OCI-LY1 (cell line): ENCODE measurements at regions not wholly inside any gene's neighbourhood (a gene's known extent, or its start where the extent isn't known, plus 50 kb on each side); places are given as distances from the start of the nearest gene placed in this dataset.

Source experiments
- H2AFZ ChIP-seq: fragments of 200-600 bp; sonication (generic), shearing (Covaris generic); 2 replicates; pipeline ENCODE4 v1.6.0; 2014; ENCODE audit warnings: antibody characterized with exemption, mild to moderate bottlenecking, low read length
- H3F3A ChIP-seq: fragments of 200-600 bp; sonication (generic), shearing (Covaris generic); 2 replicates; pipeline ENCODE4 v1.6.0; 2014; ENCODE audit warnings: mild to moderate bottlenecking, antibody characterized with exemption, low read length, moderate library complexity; ENCODE audit not compliant: insufficient read depth
- H3K27ac ChIP-seq: fragments of 200-600 bp; sonication (generic); 2 replicates; pipeline ENCODE4 v1.5.1; 2014; ENCODE audit warnings: low read length, mixed run types, mild to moderate bottlenecking, low read depth; ENCODE audit not compliant: poor library complexity, severe bottlenecking
- H3K27me3 ChIP-seq: fragments of 200-600 bp; sonication (generic); 2 replicates; pipeline ENCODE4 v1.6.0; 2014; ENCODE audit warnings: antibody characterized with exemption, mild to moderate bottlenecking, low read length, moderate library complexity; ENCODE audit not compliant: insufficient read depth
- H3K36me3 ChIP-seq: fragments of 200-600 bp; sonication (generic); 2 replicates; pipeline ENCODE4 v1.6.1; 2014; ENCODE audit warnings: mild to moderate bottlenecking, antibody characterized with exemption, low read length, moderate library complexity, mixed read lengths; ENCODE audit not compliant: insufficient read depth
- H3K4me1 ChIP-seq: fragments of 200-600 bp; sonication (generic); 2 replicates; pipeline ENCODE4 v1.5.1; 2014; ENCODE audit warnings: mild to moderate bottlenecking, low read length, moderate library complexity; ENCODE audit not compliant: insufficient read depth, severe bottlenecking
- H3K4me2 ChIP-seq: fragments of 200-600 bp; sonication (generic), shearing (Covaris generic); 2 replicates; pipeline ENCODE4 v1.6.1; 2014; ENCODE audit warnings: low read length
- H3K4me3 ChIP-seq: fragments of 200-600 bp; sonication (generic); 2 replicates; pipeline ENCODE4 v1.5.1; 2014; ENCODE audit warnings: low read length, low read depth, mild to moderate bottlenecking, mixed read lengths; ENCODE audit not compliant: poor library complexity, severe bottlenecking
- H3K79me2 ChIP-seq: fragments of 200-600 bp; shearing (Covaris generic); 2 replicates; pipeline ENCODE4 v1.6.1; 2016; ENCODE audit warnings: mixed run types, low read length, mixed read lengths; ENCODE audit not compliant: insufficient read depth
- H3K9ac ChIP-seq: fragments of 200-600 bp; sonication (generic), shearing (Covaris generic); 2 replicates; pipeline ENCODE4 v1.6.1; 2014; ENCODE audit warnings: mild to moderate bottlenecking, low read length, mixed read lengths
- H3K9me2 ChIP-seq: fragments of 200-600 bp; sonication (generic), shearing (Covaris generic); 2 replicates; pipeline ENCODE4 v1.6.1; 2014; ENCODE audit warnings: low read depth, mild to moderate bottlenecking, low read length, mixed read lengths
- H3K9me3 ChIP-seq: fragments of 200-600 bp; shearing (Covaris generic); 2 replicates; pipeline ENCODE4 v1.6.1; 2014; ENCODE audit warnings: low read length, mixed read lengths
- H4K20me1 ChIP-seq: fragments of 200-600 bp; sonication (generic), shearing (Covaris generic); 2 replicates; pipeline ENCODE4 v1.6.0; 2016; ENCODE audit warnings: mild to moderate bottlenecking, low read length; ENCODE audit not compliant: insufficient read depth
- EZH2 ChIP-seq: fragments of 200-600 bp; sonication (generic), shearing (Covaris generic); IDR thresholded peaks from 2 replicates; pipeline ENCODE4 v1.8.0; 2017; ENCODE audit warnings: borderline replicate concordance, mixed run types, mild to moderate bottlenecking, antibody characterized with exemption, low read length, moderate library complexity, mixed read lengths
- TF ChIP-seq, protein P1 (sequence below): fragments of 200-600 bp; sonication (generic), shearing (Covaris generic); IDR thresholded peaks from 2 replicates; pipeline ENCODE4 v1.5.1; 2017; ENCODE audit warnings: mild to moderate bottlenecking, antibody characterized with exemption, low read length, moderate library complexity, mixed read lengths

DNA sequence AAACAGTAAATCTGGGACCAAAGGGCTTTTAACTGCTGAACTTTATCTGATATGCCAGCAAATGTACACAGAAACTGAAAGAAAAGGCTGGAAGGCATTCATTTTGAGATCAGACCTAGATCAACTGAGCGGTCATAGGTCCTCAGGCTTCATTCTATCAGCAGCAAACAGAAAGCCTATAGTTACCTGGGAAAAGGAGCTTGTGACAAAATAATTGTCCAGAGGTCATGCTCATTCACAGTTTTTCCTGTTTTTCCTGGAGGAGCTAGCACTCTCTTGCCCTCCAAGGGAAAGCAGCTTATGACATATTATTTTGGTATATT is 320.2 kb downstream of the AHR start:
- H3K4me3 ChIP-seq = no peak overlapping the region
- H4K20me1 ChIP-seq = no peaks in the 10 kb centered on the region
- H3K4me2 ChIP-seq = no peak overlapping the region
- TF ChIP-seq EZH2 = no peak
- TF ChIP-seq, protein P1, sequence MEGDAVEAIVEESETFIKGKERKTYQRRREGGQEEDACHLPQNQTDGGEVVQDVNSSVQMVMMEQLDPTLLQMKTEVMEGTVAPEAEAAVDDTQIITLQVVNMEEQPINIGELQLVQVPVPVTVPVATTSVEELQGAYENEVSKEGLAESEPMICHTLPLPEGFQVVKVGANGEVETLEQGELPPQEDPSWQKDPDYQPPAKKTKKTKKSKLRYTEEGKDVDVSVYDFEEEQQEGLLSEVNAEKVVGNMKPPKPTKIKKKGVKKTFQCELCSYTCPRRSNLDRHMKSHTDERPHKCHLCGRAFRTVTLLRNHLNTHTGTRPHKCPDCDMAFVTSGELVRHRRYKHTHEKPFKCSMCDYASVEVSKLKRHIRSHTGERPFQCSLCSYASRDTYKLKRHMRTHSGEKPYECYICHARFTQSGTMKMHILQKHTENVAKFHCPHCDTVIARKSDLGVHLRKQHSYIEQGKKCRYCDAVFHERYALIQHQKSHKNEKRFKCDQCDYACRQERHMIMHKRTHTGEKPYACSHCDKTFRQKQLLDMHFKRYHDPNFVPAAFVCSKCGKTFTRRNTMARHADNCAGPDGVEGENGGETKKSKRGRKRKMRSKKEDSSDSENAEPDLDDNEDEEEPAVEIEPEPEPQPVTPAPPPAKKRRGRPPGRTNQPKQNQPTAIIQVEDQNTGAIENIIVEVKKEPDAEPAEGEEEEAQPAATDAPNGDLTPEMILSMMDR = no peak
- H2AFZ ChIP-seq = no peak overlapping the region
- no peaks in the 10 kb centered on the region for H3K9me3 ChIP-seq
- no peaks in the 10 kb centered on the region for H3K9me2 ChIP-seq
- no peak overlapping the region for H3K9ac ChIP-seq
- H3K79me2 ChIP-seq = no peaks in the 10 kb centered on the region
- H3K27ac ChIP-seq = no peak overlapping the region
- no peaks in the 10 kb centered on the region for H3K36me3 ChIP-seq
- no peaks in the 10 kb centered on the region for H3F3A ChIP-seq
- no peaks in the 10 kb centered on the region for H3K4me1 ChIP-seq
- no peaks in the 10 kb centered on the region for H3K27me3 ChIP-seq

DNA sequence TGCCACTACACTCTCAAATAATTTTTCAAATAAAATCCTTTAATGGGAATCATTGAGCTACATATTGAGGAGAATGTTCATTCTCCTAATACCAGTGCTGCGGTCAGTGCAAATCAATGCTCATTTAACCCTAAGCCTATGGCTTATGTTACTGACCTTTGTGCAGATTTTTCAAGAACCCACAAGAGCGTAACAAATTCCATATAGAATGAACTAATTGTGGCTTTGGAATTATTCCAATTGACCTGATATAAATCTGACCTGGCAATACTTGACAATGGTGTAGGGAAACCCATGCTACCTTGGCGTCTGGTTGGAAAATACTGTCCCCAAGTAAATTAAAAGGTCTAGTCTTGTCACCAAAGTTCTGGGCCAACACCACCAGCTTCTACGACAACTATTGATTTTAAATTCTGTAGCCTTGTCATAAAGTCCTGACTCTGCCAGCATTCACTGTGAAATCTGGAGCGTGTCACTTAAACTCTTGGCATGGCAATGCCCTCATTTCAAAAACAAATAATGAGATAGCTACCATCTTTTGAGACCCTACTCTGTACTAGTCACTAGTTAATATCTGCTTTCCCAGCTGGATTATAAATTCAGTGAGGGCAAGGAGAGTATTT is 320.9 kb downstream of the AHR start:
- TF ChIP-seq EZH2 = no peak
- TF ChIP-seq, protein P1 = no peak
- H3K27ac ChIP-seq = no peak overlapping the region
- no peaks in the 10 kb centered on the region for H3K9me2 ChIP-seq
- H3K4me2 ChIP-seq = no peak overlapping the region
- no peaks in the 10 kb centered on the region for H3K27me3 ChIP-seq
- no peaks in the 10 kb centered on the region for H4K20me1 ChIP-seq
- no peaks in the 10 kb centered on the region for H3K9me3 ChIP-seq
- no peaks in the 10 kb centered on the region for H3F3A ChIP-seq
- H2AFZ ChIP-seq = no peak overlapping the region
- no peaks in the 10 kb centered on the region for H3K36me3 ChIP-seq
- no peak overlapping the region for H3K4me3 ChIP-seq
- no peaks in the 10 kb centered on the region for H3K79me2 ChIP-seq
- H3K4me1 ChIP-seq = no peaks in the 10 kb centered on the region
- H3K9ac ChIP-seq = no peak overlapping the region

DNA sequence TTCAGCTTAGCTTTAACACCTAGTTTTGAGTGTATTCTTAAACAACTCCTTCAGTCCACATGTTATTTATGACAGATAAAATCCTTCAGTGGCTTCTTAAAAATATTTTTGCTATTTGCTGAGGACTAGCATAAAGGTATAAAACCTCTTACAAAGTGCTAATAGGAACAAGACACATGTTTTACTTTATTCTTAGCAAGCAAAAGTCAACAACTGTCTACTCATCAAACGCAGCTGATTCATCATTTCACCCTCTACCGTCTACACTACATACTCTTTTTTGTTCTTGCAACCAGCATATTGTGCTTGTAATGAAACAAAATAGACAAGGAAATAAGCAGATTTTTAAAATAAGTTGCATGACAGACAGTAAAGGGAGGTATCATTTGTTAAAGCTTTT is 319.7 kb downstream of the SNX13 start:
- Histone ChIP-seq H3K36me3 (no peaks in the 10 kb centered on the region), H4K20me1 (no peaks in the 10 kb centered on the region), H3K9ac (no peak overlapping the region), H3K79me2 (no peaks in the 10 kb centered on the region), H3K9me2 (no peaks in the 10 kb centered on the region), H3K27ac (no peak overlapping the region), H2AFZ (no peak overlapping the region), H3K27me3 (no peaks in the 10 kb centered on the region), H3K4me3 (no peak overlapping the region), H3K4me1 (no peaks in the 10 kb centered on the region), H3F3A (no peaks in the 10 kb centered on the region), H3K4me2 (no peak overlapping the region), H3K9me3 (no peaks in the 10 kb centered on the region)
- TF ChIP-seq EZH2 = no peak
- TF ChIP-seq, protein P1 = no peak
